ENCODE measurements at regions not wholly inside any gene's neighbourhood (a gene's known extent, or its start where the extent isn't known, plus 50 kb on each side); places are given as distances from the start of the nearest gene placed in this dataset.

DNA sequence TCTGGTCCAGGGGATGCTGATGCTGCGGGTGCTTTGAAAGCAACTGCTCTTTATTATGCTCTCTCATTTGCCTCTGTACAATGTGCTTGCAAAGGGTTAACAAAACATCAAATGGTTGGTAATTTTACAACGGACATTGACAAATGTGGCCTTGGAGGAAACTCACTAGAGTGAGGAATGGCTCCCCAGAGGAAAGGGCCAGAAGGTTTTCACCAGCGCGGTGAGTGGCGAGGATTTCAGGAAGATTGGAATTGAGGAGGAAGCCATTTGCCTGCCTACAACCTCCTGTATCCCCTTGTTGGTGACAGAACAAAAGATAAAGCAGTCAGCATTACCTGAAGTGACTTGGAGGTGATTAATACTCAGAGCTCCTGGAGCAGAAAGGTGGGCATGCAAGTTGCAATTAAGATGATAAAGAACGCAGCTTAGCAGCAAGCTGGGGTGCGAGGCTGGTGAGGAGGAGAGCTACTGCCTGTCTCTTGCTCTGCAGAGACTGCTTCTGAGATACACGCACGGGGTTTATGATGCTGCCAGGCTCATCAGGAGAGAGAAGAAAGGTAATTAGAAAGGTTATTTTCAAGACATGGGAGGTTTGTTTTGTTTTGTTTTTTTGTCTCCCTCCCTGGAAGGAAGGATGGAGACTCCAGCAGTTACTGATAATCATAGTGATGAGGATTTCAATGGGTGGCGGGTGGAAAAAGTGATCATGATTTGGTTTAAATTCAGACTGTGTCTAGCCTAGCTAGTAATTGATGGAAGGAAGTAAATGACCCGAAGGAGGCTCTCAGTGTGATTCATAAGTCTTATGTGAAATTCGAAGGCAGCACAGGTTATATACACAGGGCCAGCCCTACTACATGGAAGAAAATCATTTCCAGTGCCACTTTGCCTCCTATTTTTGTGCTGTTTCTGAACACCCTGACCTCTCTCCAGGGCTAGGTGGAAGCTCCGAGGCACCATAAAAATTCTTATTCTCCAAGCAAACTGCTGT lies 141.6 kb upstream of the DTNBP1 start:
- TF ChIP-seq, protein P1, sequence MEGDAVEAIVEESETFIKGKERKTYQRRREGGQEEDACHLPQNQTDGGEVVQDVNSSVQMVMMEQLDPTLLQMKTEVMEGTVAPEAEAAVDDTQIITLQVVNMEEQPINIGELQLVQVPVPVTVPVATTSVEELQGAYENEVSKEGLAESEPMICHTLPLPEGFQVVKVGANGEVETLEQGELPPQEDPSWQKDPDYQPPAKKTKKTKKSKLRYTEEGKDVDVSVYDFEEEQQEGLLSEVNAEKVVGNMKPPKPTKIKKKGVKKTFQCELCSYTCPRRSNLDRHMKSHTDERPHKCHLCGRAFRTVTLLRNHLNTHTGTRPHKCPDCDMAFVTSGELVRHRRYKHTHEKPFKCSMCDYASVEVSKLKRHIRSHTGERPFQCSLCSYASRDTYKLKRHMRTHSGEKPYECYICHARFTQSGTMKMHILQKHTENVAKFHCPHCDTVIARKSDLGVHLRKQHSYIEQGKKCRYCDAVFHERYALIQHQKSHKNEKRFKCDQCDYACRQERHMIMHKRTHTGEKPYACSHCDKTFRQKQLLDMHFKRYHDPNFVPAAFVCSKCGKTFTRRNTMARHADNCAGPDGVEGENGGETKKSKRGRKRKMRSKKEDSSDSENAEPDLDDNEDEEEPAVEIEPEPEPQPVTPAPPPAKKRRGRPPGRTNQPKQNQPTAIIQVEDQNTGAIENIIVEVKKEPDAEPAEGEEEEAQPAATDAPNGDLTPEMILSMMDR (conservative IDR thresholded peaks at IDR 0.05; ENCODE audit: low read depth, low read length) = no peak
- no peak for TF ChIP-seq EZH2phosphoT487 (IDR thresholded peaks at IDR 0.05; ENCODE audit: borderline replicate concordance, low read length)
- TF ChIP-seq EZH2 (IDR thresholded peaks at IDR 0.05; ENCODE audit: low read length, unreplicated experiment) = no peak
